ENCODE measurements at regions not wholly inside any gene's neighbourhood (a gene's known extent, or its start where the extent isn't known, plus 50 kb on each side); places are given as distances from the start of the nearest gene placed in this dataset.

- no peak overlapping the region for H3K4me3 ChIP-seq (ENCODE audit: low read depth, low read length)
Measured at GRCh38 chr10:43981232-43981631, 332.6 kb upstream of the ZNF32 start.

- H3K4me3 ChIP-seq (ENCODE audit: low read depth, low read length), result no peak overlapping the region
Measured at GRCh38 chr10:43980715-43981114, 332.0 kb upstream of the ZNF32 start.

GRCh38 chr10:43980313-43980712 is 331.6 kb upstream of the ZNF32 start:
- no peak overlapping the region for H3K4me3 ChIP-seq (ENCODE audit: low read depth, low read length)

- H3K4me3 ChIP-seq (ENCODE audit: low read depth, low read length), result no peak overlapping the region
Measured at GRCh38 chr10:43979551-43979950, 330.9 kb upstream of the ZNF32 start.

GRCh38 chr10:43978936-43979335 is 330.3 kb upstream of the ZNF32 start:
- no peak overlapping the region for H3K4me3 ChIP-seq (ENCODE audit: low read depth, low read length)

GRCh38 chr10:43978091-43978490 is 329.4 kb upstream of the ZNF32 start:
- H3K4me3 ChIP-seq (ENCODE audit: low read depth, low read length), result no peak overlapping the region

- no peak overlapping the region for H3K4me3 ChIP-seq (ENCODE audit: low read depth, low read length)
Measured at GRCh38 chr10:43976292-43976691, 327.6 kb upstream of the ZNF32 start.

GRCh38 chr10:43973801-43974200 is 325.1 kb upstream of the ZNF32 start:
- H3K4me3 ChIP-seq (ENCODE audit: low read depth, low read length), result no peak overlapping the region

GRCh38 chr10:43972976-43973647 is 324.4 kb upstream of the ZNF32 start:
- H3K4me3 ChIP-seq (ENCODE audit: low read depth, low read length), result no peak overlapping the region

GRCh38 chr10:43971981-43972380 is 323.3 kb upstream of the ZNF32 start:
- no peak overlapping the region for H3K4me3 ChIP-seq (ENCODE audit: low read depth, low read length)

- H3K4me3 ChIP-seq (ENCODE audit: low read depth, low read length), result no peak overlapping the region
Measured at GRCh38 chr10:43971306-43971705, 322.6 kb upstream of the ZNF32 start.

GRCh38 chr10:43970717-43971116 is 322.0 kb upstream of the ZNF32 start:
- no peak overlapping the region for H3K4me3 ChIP-seq (ENCODE audit: low read depth, low read length)

- no peak overlapping the region for H3K4me3 ChIP-seq (ENCODE audit: low read depth, low read length)
Measured at GRCh38 chr10:43970018-43970698, 321.5 kb upstream of the ZNF32 start.

GRCh38 chr10:43969506-43969905 is 320.8 kb upstream of the ZNF32 start:
- no peak overlapping the region for H3K4me3 ChIP-seq (ENCODE audit: low read depth, low read length)

GRCh38 chr10:43968961-43969360 is 320.3 kb upstream of the ZNF32 start:
- H3K4me3 ChIP-seq (ENCODE audit: low read depth, low read length), result no peak overlapping the region

- H3K4me3 ChIP-seq (ENCODE audit: low read depth, low read length), result no peak overlapping the region
Measured at GRCh38 chr10:43968076-43968475, 319.4 kb upstream of the ZNF32 start.

GRCh38 chr10:43966571-43966965 is 317.9 kb upstream of the ZNF32 start:
- no peak overlapping the region for H3K4me3 ChIP-seq (ENCODE audit: low read depth, low read length)

- H3K4me3 ChIP-seq (ENCODE audit: low read depth, low read length), result no peak overlapping the region
Measured at GRCh38 chr10:43965918-43966570, 317.4 kb upstream of the ZNF32 start.

- no peak overlapping the region for H3K4me3 ChIP-seq (ENCODE audit: low read depth, low read length)
Measured at GRCh38 chr10:43965033-43965917, 316.6 kb upstream of the ZNF32 start.

GRCh38 chr10:43964486-43964885 is 315.8 kb upstream of the ZNF32 start:
- H3K4me3 ChIP-seq (ENCODE audit: low read depth, low read length), result no peak overlapping the region

- no peak overlapping the region for H3K4me3 ChIP-seq (ENCODE audit: low read depth, low read length)
Measured at GRCh38 chr10:43963793-43964425, 315.2 kb upstream of the ZNF32 start.

Data from iPS-11a (cell line).